K562 (cell line): ENCODE measurements at regions not wholly inside any gene's neighbourhood (a gene's known extent, or its start where the extent isn't known, plus 50 kb on each side); places are given as distances from the start of the nearest gene placed in this dataset.

ENCODE experiments used
- ATAC-seq: fragments of 200-7000 bp; cut with Tn5 transposase; 3 replicates; pipeline ENCODE4 v1.9.1; 2020; ENCODE audit warnings: moderate library complexity
- BruUV-seq: library from RNA; stranded (reverse); fragments of 400-500 nt; replicated peaks from 2 replicates; lab custom pipeline; 2021; lab: Mats Ljungman, UMichigan
- CTCF ChIA-PET: fragments of 300-600 bp; formaldehyde crosslinking; extraction: SDS; loops from one replicate; lab custom pipeline; 2021; ENCODE audit warnings: low intra/inter-chr PET ratio; lab: Yijun Ruan, JAX
- POLR2A ChIA-PET: fragments of 300-600, 350-650 bp; sonication (Branson Sonifier 250); formaldehyde crosslinking; extraction: SDS; loops from one replicate; lab custom pipeline; 2021; ENCODE audit warnings: antibody characterized with exemption, inconsistent platforms; lab: Yijun Ruan, JAX
- DNase-seq, 4 experiments: peaks; one replicate each; pipeline versions ENCODE4 v3.0.0 to v3.0.0-alpha.2; 2011 to 2018; ENCODE audit warnings: low spot score in 3 of 4, mixed read lengths in 3 of 4; ENCODE audit errors: extremely low read depth in 1 of 4
- FAIRE-seq: peaks from 2 replicates; lab custom pipeline; 2011; peaks lifted over from hg19 to GRCh38; lab: Jason Lieb, UNC
- H2AFZ ChIP-seq: 2 replicates; pipeline ENCODE4 v1.6.0; 2011; ENCODE audit warnings: low read depth, low read length, control low read depth, inconsistent platforms
- H3K27ac ChIP-seq: fragments of 200-600 bp; 3 replicates; pipeline ENCODE4 v1.8.0; 2011; ENCODE audit warnings: low read depth, mild to moderate bottlenecking, control low read depth, inconsistent platforms, low read length, moderate library complexity, mixed read lengths; ENCODE audit errors: extremely low read depth
- H3K27me3 ChIP-seq, 2 experiments: fragments of 300-600 bp in 1 of 2; 2 replicates in 1 of 2; 3 replicates in 1 of 2; pipeline versions ENCODE4 v1.6.0 to v1.8.0; 2011; ENCODE audit warnings: inconsistent platforms in 2 of 2, low read length in 2 of 2, mild to moderate bottlenecking in 1 of 2, mixed read lengths in 1 of 2, moderate library complexity in 1 of 2; ENCODE audit not compliant: control insufficient read depth in 2 of 2, insufficient read depth in 2 of 2
- H3K36me3 ChIP-seq: fragments of 300-600 bp; 3 replicates; pipeline ENCODE4 v1.8.0; 2011; ENCODE audit warnings: mild to moderate bottlenecking, low read length, inconsistent platforms; ENCODE audit not compliant: control insufficient read depth, insufficient read depth
- H3K4me1 ChIP-seq, 2 experiments: fragments of 200-600 bp in 1 of 2; replicated peaks in 1 of 2; 2 replicates in 1 of 2; 3 replicates in 1 of 2; pipeline versions ENCODE4 v1.5.1 to v1.8.0; 2011; ENCODE audit warnings: inconsistent platforms in 2 of 2, low read length in 2 of 2, mild to moderate bottlenecking in 1 of 2, mixed read lengths in 1 of 2, moderate library complexity in 1 of 2; ENCODE audit not compliant: control insufficient read depth in 2 of 2, insufficient read depth in 2 of 2
- H3K4me2 ChIP-seq: 2 replicates; pipeline ENCODE4 v1.6.1; 2011; ENCODE audit warnings: low read length, control low read depth, inconsistent platforms, mixed read lengths; ENCODE audit not compliant: insufficient read depth
- H3K4me3 ChIP-seq: fragments of 200-600 bp; sonication (generic), shearing (Covaris generic); 2 replicates; pipeline ENCODE4 v1.5.1; 2016; ENCODE audit warnings: control low read depth, inconsistent platforms
- H3K79me2 ChIP-seq: fragments of 200-600 bp; 3 replicates; pipeline ENCODE4 v1.8.0; 2011; ENCODE audit warnings: low read length, inconsistent platforms; ENCODE audit not compliant: control insufficient read depth, insufficient read depth
- H3K9ac ChIP-seq, 2 experiments: 2 replicates each; pipeline versions ENCODE4 v1.6.0 to v1.6.1; 2011; ENCODE audit warnings: low read depth in 2 of 2, low read length in 2 of 2, control low read depth in 1 of 2, inconsistent platforms in 1 of 2, mild to moderate bottlenecking in 1 of 2, mixed read lengths in 1 of 2; ENCODE audit not compliant: insufficient read depth in 1 of 2
- H3K9me1 ChIP-seq: one replicate; pipeline ENCODE4 v1.6.0; 2011; ENCODE audit warnings: inconsistent platforms, mild to moderate bottlenecking, low read length, moderate library complexity; ENCODE audit not compliant: control insufficient read depth, insufficient read depth
- H3K9me3 ChIP-seq: replicated peaks from 2 replicates; pipeline ENCODE4 v1.5.1; 2011; ENCODE audit warnings: low read depth, low read length, inconsistent platforms; ENCODE audit not compliant: control insufficient read depth, insufficient read depth
- H4K20me1 ChIP-seq: replicated peaks from 2 replicates; pipeline ENCODE4 v1.6.1; 2011; ENCODE audit warnings: low read length, inconsistent platforms, mixed read lengths; ENCODE audit not compliant: control insufficient read depth, insufficient read depth
- BMI1 ChIP-seq: fragments of 150-350 bp; IDR thresholded peaks from 2 replicates; pipeline ENCODE4 v1.6.1; 2014; ENCODE audit warnings: low read length
- E2F4 ChIP-seq: sonication (generic); formaldehyde crosslinking; IDR thresholded peaks from 2 replicates; pipeline ENCODE4 v1.8.0; 2022; ENCODE audit warnings: mild to moderate bottlenecking, low read depth, missing genetic modification reagents
- HNRNPL ChIP-seq: fragments of 200-400 bp; formaldehyde crosslinking; IDR thresholded peaks from 2 replicates; pipeline ENCODE4 v1.6.1; 2017; ENCODE audit warnings: low read depth, mild to moderate bottlenecking, low read length
- MCM7 ChIP-seq, 2 experiments: fragments of 450-650 bp; IDR thresholded peaks; 2 replicates each; pipeline ENCODE4 v1.6.1; 2016 to 2018
- NCOA1 ChIP-seq: fragments of 450-650 bp; IDR thresholded peaks from 2 replicates; pipeline ENCODE4 v1.6.1; 2016; ENCODE audit warnings: low read depth
- TCF7 ChIP-seq: sonication (generic); IDR thresholded peaks from 2 replicates; pipeline ENCODE4 v1.6.1; 2016; ENCODE audit warnings: antibody characterized with exemption, borderline replicate concordance
- TEAD1 ChIP-seq, 2 experiments: fragments of 450-650 bp in 1 of 2; sonication (generic) in 1 of 2; formaldehyde crosslinking; IDR thresholded peaks; 2 replicates each; pipeline versions ENCODE4 v1.4.0 to v1.8.0; 2020 to 2022; ENCODE audit warnings: mild to moderate bottlenecking in 2 of 2, missing genetic modification reagents in 1 of 2
- TSC22D4 ChIP-seq: fragments of 450-650 bp; IDR thresholded peaks from 2 replicates; pipeline ENCODE4 v1.6.1; 2016; ENCODE audit warnings: missing genetic modification characterization, missing biosample characterization, control low read depth
- ZBTB8A ChIP-seq: fragments of 450-650 bp; IDR thresholded peaks from 2 replicates; pipeline ENCODE4 v1.6.1; 2018; ENCODE audit warnings: mild to moderate bottlenecking, moderate library complexity; ENCODE audit not compliant: partially characterized antibody
- ZFP1 ChIP-seq: fragments of 450-650 bp; formaldehyde crosslinking; IDR thresholded peaks from 2 replicates; pipeline ENCODE4 v1.4.0; 2020; ENCODE audit warnings: mild to moderate bottlenecking, mixed read lengths
- ZNF436 ChIP-seq: fragments of 250-450, 450-650 bp; sonication (Bioruptor Pico); formaldehyde crosslinking; IDR thresholded peaks from 2 replicates; pipeline ENCODE4 v1.7.0; 2020; ENCODE audit warnings: mild to moderate bottlenecking
- ZNF699 ChIP-seq: fragments of 250-450 bp; sonication (Bioruptor Pico); IDR thresholded peaks from 2 replicates; pipeline ENCODE4 v1.8.0; 2021; ENCODE audit warnings: mild to moderate bottlenecking, moderate library complexity; ENCODE audit not compliant: insufficient replicate concordance
- WGBS: fragments of 100-300 bp; shearing (Covaris generic); methylation state at CpG from one replicate; pipeline ENCODE4 v1.1.6; 2016; ENCODE audit warnings: low coverage, mixed read lengths; ENCODE audit not compliant: insufficient coverage; ENCODE audit errors: missing lambda C conversion rate; 5-methylcytosine and 5-hydroxymethylcytosine counted together
- in situ Hi-C: fragments of 300-500 bp; cut with MboI; formaldehyde crosslinking; loops from 4 replicates; pipeline ENCODE4 v1.15.0; 2018; ENCODE audit warnings: inconsistent platforms, mixed read lengths
- intact Hi-C: fragments of 100-400 bp; cut with micrococcal nuclease; formaldehyde crosslinking; loops from 2 replicates; pipeline ENCODE4 v1.14.2; 2022

- TF ChIP-seq ZBTB8A (no peak), TEAD1 (CRISPR knock-in tag; IDR thresholded peaks at IDR 0.05) (no peak), BMI1 (no peak), ZFP1 (CRISPR knock-in tag) (no peak), TSC22D4 (tag) (no peak), MCM7 (IDR thresholded peaks at IDR 0.05) (no peak), NCOA1 (no peak), ZNF699 (CRISPR knock-in tag) (no peak), E2F4 (CRISPR knock-in tag) (no peak), TCF7 (no peak), HNRNPL (no peak), ZNF436 (CRISPR knock-in tag) (no peak)
- no peaks in the 10 kb centered on the region for H4K20me1 ChIP-seq
- no peaks in the 10 kb centered on the region for H3K36me3 ChIP-seq
- H3K9ac ChIP-seq = no peak overlapping the region
- BruUV-seq = no TSS peak
- peaks cover 0 to 4% of the 10 kb centered on the region in 2 experiments; a peak in 2 of 5 replicates for H3K27me3 ChIP-seq
- no peak overlapping the region for H3K4me3 ChIP-seq
- FAIRE-seq = no peak
- no peaks in the 10 kb centered on the region for H3K9me1 ChIP-seq
- no peak for ATAC-seq
- H3K27ac ChIP-seq = no peak overlapping the region
- intact Hi-C loops = no loop called here
- H3K9me3 ChIP-seq = no peaks in the 10 kb centered on the region
- in situ Hi-C loops = no loop called here
- H3K79me2 ChIP-seq = no peaks in the 10 kb centered on the region
- H3K4me2 ChIP-seq = no peak overlapping the region
- DNase-seq = no peak
- no peaks in the 10 kb centered on the region for H3K4me1 ChIP-seq
- ChIA-PET POLR2A (no interaction called here), CTCF (no interaction called here)
- WGBS = 0% methylated on average over 9 of the region's 10 CpGs
- no peak overlapping the region for H2AFZ ChIP-seq
These were observed 74.8 kb upstream of the GSC start for GRCh38 chr14:94844593-94845152.
